CD4-positive, alpha-beta T cell treated with Interleukin-4 for 4 hours (primary cell): ENCODE measurements at regions not wholly inside any gene's neighbourhood (a gene's known extent, or its start where the extent isn't known, plus 50 kb on each side); places are given as distances from the start of the nearest gene placed in this dataset.

Source experiments
- DNase-seq: peaks from one replicate; pipeline ENCODE4 v3.0.0-alpha.2; 2020

DNA sequence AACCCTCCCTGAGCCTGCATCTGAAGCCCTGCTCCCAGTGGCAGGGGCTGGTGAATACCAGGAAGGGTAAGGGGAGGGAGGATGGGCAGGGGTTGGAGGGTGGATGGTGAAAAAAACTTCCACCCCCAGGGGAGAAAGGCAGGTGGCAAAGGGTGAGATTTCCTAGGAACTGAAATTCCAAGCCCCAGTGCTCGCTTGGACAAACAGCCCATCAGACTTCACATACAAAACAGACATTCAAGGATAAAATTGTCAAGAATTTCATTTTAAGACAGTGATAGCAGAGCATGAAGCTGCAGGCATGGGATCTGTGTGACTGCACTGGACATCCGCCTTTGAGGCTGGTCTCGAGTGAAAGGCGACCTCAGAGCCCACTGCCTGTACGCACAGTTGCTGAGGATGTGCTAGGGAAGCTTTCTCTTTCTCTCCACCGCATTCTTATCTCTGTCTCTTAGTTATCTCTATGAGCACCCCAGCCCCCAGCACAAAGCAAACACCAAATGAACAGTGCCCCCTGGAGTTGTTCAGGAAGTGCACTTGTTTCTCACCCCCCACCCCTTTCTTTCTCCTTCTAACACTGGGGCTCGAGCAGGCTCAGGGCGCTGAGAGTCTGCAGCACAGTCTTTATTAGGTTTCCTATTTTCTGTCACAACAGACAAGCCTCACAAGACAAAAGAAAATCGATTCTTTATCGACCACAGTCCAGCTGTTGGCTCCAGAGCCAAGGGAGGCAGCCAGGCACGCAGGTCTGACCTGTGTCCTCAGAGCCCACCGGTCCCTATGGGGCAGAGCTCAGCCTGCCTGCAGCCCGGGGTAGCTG, 237.3 kb upstream of the NCAM1 start:
- DNase-seq = no peak

DNA sequence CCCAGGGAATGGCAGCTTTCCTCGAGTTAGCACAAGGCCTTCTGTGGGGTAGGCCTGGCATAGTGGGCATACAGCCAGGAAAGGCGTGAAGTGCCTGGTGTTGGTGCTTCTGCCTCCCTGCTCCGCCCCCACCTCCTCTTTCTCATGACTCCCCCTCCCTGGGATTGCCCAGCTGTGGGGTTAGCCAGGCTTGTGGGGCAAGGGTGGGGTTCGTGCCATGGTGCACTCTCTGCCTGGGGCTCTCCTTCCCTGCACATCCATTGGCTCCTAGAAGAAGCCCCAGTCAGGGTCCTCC, 236.8 kb upstream of the NCAM1 start:
- no peak for DNase-seq

DNA sequence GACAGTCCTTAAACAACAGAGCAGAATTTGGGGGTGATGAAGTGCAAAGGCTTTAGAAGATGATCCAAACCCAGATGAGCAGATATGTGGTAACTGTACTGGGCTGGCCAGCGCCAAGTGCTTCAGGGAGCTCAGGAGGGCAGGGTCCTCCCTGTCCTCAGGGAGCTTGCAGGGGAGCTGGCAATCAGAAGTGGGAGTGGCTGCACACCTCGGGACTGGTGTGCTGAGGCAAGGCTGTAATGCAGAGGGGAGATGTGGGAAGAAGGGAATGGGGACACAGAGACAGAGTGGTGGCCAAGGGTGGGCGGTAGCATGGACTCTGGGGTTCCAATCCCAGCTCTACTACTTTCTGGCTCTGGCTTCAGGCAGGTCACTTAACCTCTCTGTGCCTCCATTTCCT, 235.6 kb upstream of the NCAM1 start:
- DNase-seq = no peak

DNA sequence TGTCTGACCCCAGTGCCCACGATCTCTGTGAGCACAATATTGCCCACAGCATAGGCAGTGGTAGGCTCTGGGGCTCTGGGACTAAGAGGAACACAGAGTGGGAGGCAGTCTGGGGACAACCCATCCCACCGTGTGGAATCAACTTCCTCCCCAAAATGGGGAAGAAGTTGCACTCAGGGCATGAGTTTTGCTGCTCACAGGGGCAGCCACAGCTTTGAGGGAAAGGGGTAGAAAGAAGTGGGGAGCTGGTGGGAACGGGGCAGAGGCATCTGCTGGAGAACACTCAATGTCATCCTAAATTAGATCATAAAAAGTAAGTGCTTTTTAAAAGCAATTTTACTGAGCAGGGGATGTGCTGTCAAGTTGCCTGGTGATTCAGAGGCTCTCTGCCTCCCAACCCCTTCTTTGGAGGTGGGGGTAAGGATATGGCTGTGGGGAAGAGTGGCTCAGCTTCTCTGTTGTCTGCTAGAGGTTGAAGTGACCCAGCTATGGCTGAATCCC, 233.8 kb upstream of the NCAM1 start:
- DNase-seq = no peak

DNA sequence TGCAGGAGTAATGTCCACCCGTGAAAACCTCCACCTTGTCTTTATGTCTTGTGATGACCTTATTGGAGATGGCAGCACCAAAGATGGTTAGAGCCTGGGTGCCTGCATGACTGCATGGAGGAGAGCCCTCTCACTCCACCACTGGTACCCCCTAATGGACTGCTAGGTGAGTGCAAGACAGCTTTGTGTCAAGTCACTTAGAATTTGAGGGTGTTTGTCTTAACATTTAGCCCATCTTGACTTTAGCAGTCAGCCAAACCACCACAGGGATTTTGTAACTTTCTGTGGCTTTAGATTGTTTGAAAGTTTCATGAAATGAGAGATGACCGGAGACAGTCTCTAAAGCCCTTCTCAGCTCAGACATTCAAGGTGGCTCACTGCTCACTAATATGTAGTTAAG, 232.9 kb upstream of the NCAM1 start:
- no peak for DNase-seq

DNA sequence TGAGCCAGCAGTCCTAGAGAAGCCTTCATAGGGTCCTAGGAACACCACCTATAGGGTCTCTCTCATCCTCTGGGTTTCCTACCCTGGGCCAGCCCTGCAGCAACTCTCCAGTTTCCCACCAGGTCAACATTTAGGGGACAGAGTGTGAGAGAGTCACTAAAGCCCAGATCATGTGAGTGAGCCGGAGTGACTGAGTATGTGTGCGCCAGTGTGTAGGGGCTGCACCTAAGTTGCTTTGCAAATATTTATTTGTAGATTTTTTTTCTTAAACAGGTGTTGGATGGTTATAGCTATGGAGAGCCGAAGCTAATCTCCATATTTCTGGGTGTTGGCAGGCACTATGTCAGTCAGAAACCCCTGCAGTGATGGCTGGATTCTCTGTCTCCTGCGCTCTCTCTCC, 232.5 kb upstream of the NCAM1 start:
- DNase-seq = no peak

DNA sequence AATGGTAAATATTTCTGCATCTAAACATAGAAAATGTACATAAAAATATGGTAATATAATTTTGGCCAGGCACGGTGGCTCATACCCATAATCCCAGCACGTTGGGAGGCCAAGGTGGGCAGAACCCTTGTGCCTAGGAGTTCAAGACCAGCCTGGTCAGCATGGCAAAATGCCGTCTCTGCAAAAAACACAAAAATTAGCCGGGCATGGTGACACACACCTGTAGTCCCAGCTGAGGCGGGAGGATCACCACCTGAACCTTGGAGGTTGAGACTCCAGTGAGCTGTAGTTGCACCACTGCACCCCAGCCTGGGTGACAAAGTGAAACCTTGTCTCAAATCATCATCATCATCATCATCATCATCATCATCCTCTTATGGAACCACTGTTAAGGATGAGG, 230.6 kb upstream of the NCAM1 start:
- DNase-seq = no peak

DNA sequence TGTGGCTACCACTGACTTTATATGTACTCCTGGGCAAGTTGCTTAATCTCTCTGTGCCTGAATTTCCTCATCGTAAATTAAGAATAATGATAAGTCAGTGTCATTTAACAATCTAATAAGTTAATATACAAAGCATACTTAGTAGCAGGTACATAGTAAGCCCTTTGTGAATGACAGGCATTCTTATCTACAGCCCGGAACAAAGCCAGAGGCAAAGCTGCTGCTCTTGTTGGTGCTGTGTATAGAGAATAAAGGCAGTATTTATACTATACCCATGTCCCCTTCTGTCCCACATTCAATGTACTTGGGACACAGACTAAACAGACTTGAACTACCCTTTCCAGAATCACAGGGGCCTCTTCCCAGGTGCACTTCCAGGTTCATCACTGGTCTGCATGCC, 229.7 kb upstream of the NCAM1 start:
- DNase-seq = no peak

DNA sequence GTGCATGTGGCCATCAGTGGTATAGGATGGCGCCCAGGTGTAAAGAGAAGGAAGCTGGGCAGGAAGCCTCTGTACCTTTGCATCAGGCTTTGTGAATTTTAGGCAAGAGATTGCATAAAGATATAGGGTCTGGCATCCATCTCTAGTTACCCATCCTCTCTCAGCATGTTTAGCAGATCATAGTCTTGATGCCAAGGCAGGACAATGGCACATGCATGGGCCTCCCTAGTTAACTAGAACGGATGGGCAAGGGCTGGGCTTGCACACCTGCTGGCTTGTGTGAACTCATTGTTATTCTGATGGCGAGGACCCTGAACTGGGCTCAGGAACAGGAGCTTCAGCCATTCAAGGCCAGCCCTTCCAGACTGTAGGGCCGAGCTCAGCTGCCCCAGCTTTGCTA, 229.2 kb upstream of the NCAM1 start:
- no peak for DNase-seq

DNA sequence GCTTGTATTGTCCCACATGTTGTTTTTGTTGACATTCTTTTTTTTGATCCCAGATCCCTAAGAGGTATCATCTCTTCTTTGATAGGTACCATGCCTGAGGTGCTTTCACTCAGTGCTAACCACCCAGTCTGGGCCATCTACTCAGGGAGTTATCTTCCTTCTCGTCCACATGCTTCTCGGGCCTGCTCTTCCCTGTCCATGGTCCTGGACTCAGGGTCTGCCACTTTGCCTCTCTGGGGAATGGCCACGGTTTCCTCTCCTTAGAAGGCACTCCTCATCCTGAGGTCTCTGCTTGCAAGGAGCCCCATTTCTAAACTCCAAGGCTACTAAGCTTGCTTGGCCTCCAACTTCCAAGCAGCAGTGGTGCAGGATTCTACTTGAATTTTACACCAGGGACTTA, 227.0 kb upstream of the NCAM1 start:
- DNase-seq = no peak

DNA sequence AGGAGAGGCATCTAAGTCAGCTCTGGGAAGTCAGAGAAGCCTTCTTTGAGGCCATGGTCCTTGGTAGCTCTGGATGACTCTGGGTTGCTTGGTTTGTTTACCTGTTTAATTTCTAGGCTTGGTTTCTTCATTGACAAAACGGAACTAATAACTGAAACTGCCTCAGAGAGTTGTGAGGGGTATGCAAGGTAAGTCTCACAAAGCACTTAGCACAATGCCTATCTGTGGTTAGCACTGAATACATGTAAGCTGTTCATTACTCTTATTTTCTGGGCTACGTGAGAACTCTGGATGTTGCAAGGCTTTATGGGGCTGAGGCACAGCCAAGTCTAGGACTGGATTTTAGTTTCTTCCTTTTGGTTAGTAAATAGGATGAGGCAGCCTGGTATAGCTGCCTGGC, 225.8 kb upstream of the NCAM1 start:
- no peak for DNase-seq

DNA sequence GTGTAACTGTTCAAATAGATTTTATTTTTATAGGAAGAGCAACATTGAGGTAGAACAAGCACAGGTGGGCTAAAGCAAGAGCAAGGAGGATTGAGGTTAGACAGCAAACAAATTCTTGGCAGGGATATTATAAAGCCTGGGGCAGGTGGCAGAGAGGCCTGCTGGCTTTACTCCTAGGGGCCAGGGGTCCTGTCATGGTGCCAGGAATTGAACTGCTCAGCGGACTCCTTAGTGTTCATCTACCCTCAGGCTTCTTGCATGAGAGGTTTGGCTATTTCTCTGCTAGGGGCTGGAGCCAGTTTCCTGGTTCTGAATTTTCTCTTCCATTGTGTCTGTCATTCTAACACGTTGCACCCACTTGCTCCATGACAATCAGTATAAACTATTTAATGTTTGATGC, 217.2 kb upstream of the NCAM1 start:
- DNase-seq = no peak

DNA sequence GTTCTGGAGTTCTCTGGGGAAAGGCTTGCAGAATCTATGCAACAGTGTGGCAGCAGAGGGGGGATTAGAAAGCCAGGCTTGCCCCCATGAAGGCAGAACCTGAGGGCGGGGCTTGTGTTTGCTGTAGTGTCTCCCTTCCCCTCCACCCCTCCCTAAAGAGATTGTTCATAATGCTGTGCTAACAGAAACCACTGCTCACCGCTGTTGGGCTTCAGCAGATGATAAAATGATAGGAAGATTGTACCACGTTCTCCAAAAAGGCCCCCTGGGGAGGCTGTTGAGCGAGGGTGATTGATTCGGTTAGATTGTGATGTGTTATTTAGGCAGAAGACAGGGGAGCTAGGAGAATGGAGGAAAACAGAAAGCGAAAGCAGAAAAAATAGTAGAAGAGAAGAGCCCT, 215.2 kb upstream of the NCAM1 start:
- no peak for DNase-seq

DNA sequence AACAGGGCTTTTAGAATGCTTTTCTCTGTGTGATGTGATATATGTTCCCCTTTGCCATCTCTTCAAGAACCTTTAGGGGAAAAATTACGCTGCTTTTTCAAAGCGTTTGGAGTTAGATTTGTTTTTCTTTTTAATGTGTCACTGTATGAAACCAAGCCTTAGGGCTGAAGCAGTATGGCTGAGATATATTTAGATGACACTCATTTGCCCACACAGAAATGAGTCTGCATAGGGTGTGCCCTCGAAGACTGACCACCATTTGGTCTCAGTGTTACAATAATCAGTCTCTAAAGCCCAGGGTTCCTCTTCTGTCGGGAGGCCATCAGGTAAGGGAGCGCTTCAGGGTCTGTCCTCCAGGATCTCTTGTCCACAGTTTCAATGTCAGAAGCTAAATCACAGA, 213.0 kb upstream of the NCAM1 start:
- no peak for DNase-seq

DNA sequence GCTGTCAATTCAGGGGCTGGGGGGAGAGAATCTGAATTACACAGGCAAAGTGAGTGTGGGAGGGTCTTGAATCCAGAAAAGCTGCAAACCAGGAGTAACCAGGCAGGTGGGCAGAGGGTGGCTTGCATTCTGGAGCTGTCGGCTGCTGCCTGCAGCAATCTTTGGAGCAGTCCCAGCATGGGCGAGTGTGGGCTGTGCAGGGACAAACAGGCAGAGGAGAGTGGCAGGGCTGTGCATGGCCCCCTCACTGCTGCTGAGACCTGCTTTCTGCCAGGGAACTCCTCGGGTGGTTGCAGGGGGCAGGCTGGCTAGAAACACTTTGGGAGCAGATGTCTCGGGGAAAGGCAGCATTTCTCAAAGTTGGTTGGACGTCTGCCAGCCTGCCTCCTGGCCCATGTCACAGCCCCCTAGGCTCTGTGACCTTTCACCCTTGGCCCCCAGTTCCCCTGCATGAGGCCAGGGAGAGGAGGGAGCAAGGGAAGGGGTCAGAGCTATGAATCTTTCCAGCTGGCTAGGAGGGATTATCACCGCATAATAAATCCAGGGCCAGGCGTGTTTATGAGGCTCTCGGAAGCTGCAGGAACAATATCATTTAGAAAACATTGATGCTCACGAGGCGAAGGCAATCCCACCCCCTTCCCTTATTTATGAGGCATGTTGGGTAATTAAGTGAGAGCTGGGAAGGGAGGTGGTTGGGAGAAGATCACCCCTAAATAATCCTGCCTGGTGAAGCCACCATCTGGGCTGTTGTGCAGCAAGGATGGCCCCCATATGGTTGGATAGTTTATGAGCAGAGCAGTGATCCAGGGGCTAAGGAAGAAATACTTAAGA, 212.3 kb upstream of the NCAM1 start:
- DNase-seq = no peak

DNA sequence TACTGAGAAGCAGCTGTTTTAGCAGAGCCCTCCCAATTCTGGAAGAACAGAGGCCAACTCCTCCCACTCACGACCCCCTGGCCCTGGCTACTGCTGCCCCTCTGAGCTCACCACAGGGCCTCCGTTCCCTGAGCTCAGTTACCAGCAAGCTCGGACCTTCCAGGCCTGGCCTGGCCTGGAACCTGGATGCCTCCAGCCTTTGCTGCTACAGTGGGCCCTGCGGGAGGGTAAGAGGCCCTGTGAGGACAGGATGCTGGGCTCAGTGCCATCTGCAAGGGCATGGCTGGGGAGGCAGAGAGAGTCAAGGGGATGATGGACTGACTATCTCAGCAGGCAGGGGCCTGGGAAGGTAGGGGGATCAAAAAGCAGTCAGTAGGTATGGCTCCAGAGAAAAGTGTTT, 209.9 kb upstream of the NCAM1 start:
- no peak for DNase-seq

DNA sequence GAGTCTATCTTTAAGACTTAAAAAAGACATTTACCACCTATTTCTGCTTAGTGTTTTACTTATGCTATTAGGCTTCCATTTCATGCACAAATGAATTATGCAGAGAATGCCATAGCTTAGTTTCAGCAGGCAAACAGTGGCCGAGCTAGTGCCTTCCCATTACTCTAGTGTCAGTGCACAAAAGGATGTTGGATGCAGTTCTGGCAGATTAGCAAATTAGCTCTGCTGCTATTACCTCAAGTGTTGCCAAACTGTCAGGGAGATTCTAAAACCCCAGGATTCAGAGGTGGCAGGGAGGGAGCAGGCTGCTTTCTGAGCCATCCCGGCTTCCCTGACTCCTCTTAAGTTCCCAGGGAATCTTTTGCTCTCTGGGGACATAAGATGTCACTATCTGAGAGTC, 209.4 kb upstream of the NCAM1 start:
- no peak for DNase-seq

DNA sequence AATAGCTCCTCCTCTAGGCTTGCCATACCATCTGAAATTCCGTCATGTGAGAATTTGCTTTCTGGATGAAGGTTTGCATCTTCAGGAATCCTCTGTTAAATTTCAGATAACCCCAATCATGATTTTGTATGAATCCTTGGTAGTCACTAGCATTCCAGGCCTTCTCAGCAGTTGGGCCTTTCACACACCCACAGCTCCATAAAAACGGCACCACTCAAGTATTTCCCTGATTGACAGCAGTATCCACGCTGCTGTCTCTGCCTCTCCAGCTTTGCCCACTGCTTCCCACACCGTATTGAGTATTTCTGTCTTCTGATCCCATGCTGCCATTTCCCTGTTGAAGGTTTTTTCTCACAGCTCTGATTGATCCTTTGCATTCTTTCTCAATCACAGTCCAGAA, 208.7 kb upstream of the NCAM1 start:
- DNase-seq = no peak

DNA sequence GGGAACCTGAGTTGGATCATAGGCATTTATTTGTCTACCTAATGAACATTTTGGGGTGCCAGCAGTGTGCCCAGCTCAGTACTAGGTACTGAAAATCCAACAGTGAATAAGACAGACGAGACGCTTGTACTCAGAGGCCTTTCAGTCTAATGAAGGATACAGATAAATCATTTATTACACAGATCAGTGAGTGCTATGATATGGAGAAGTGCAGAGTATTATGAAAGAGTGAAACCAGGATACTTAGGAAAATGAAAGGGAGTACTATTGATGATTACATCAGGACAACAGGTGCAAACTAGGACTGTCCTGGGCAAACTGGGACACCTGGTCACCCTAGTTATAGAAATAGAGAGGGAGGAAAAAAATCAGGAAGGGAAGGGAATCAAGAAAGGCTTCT, 207.5 kb upstream of the NCAM1 start:
- DNase-seq = no peak

DNA sequence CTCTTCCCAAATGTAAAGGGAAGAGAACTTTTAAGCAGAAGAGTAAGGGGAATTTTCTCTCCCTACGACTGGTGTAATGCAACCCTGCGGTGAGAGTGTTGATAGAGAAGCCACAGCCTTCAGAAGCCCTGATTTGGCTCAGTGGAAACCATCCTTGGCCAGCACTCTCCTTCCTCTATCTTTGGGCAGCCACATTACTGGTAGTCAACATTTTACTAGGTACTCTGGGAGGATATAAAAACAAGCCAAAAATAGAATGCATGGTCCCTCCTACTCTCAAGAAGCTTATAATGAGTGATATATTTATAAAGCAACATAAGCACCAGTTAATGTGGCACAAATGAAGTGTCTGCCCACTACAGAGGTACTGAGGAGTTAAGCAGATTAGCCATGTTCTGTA, 201.8 kb upstream of the NCAM1 start:
- no peak for DNase-seq

DNA sequence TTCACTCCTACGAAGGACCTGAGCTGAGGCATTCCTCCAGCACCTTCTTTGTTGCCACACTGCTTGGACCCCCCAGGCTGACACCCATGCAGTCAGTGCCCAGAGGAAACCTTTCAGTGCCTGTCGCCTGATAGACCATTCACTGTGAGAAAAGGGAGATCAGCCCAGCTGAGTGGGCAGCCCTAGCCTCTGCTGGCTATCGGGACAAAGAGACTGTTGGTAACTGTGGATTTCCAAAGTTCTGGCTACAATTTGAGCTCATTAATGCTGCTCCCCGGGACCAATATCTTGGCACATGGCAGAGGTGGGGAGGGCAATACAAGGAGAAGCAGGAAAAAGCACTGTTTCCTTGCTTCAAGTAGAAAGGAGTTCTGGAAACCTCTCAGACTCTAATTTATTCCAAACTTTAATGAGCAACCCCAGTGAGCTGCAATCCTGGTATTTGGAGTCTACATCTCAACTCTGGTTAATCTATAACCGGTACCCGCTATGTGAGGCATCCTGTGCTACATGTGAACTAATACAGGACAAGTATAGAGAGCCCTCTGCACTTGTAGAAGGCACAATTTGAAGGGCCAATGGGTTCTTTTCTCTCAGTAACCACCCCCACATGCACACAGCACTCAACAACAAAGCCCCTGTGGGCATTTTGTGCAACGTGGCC, 200.7 kb upstream of the NCAM1 start:
- DNase-seq = no peak

DNA sequence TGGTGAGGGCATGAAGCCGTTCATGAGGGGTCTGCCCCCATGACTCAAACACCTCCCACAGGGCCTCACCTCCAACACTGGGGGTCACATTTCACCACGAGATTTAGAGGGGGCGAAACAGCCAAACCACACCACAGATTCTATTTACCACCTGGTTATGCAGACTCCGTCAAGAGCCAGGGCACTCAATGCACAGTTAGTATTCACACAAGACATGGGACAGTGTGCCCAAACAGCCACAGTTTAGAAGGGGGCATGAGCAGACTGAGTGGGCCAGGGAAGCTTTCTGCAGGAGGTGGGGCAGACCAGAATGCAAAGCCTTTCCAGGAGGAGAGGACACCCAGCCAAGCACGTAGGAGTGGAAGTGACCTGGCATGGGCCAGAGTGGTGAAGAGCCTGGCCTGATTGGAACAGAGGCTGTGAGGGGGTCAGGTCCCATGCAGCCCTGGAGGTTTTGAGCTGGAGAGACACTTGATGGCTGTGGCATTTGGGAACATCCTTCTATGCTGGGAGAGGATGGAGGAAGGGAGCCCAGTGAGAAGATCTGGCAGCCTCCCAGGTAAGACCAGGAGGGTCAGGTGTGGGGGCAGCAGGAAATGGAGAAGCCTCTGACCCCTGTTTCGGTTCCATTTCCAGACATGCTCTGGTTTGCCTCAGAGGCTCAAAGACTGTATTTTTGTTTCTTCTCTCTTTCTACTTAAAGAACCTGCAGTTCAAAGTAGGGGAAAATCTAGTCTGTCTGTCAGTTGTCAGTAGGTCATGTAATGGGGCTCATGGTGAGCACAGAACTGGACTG, 199.1 kb upstream of the NCAM1 start:
- DNase-seq = no peak

DNA sequence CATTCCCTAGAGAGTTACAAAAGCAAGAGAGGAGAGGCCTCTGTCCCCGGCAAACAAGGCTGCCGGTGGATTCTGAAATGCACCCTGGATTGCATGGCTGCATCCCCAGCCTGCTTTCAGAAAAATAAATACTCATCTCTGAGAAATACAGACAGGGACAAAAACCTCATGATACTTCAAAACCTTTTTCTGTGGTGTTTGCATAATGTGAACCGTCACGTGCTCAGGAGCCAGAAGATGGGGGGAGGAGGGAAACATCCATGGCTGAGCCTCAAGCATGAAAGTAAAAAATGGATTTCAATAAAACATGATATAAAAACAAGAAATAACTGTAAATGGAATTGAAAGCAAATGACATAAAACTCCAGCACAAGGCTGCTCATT, 198.5 kb upstream of the NCAM1 start:
- DNase-seq = no peak
